ENCODE measurements at regions not wholly inside any gene's neighbourhood (a gene's known extent, or its start where the extent isn't known, plus 50 kb on each side); places are given as distances from the start of the nearest gene placed in this dataset.

GRCh38 chr2:16140771-16141640 is 200.7 kb downstream of the MYCN start:
- no peak for DNase-seq (ENCODE audit: low read depth, low spot score)

GRCh38 chr2:16139663-16140615 is 199.6 kb downstream of the MYCN start:
- DNase-seq (ENCODE audit: low read depth, low spot score): no peak

GRCh38 chr2:16138811-16139662 is 198.7 kb downstream of the MYCN start:
- DNase-seq (ENCODE audit: low read depth, low spot score): no peak

GRCh38 chr2:16137080-16137755 is 196.9 kb downstream of the MYCN start:
- DNase-seq (ENCODE audit: low read depth, low spot score): no peak

- no peak for DNase-seq (ENCODE audit: low read depth, low spot score)
These were observed 196.2 kb downstream of the MYCN start for GRCh38 chr2:16136461-16137035.

GRCh38 chr2:16135913-16136310 is 195.6 kb downstream of the MYCN start:
- DNase-seq (ENCODE audit: low read depth, low spot score): no peak

- no peak for DNase-seq (ENCODE audit: low read depth, low spot score)
These were observed 195.0 kb downstream of the MYCN start for GRCh38 chr2:16135196-16135912.

GRCh38 chr2:16134436-16135165 is 194.3 kb downstream of the MYCN start:
- DNase-seq (ENCODE audit: low read depth, low spot score): no peak

- DNase-seq (ENCODE audit: low read depth, low spot score): no peak
These were observed 190.6 kb downstream of the MYCN start for GRCh38 chr2:16130906-16131400.

GRCh38 chr2:16130541-16130880 is 190.2 kb downstream of the MYCN start:
- no peak for DNase-seq (ENCODE audit: low read depth, low spot score)

GRCh38 chr2:16129716-16130540 is 189.6 kb downstream of the MYCN start:
- DNase-seq (ENCODE audit: low read depth, low spot score): no peak

GRCh38 chr2:16128746-16129610 is 188.6 kb downstream of the MYCN start:
- DNase-seq (ENCODE audit: low read depth, low spot score): no peak

GRCh38 chr2:16127958-16128357 is 187.6 kb downstream of the MYCN start:
- no peak for DNase-seq (ENCODE audit: low read depth, low spot score)

GRCh38 chr2:16127276-16127940 is 187.1 kb downstream of the MYCN start:
- no peak for DNase-seq (ENCODE audit: low read depth, low spot score)

GRCh38 chr2:16126517-16127275 is 186.3 kb downstream of the MYCN start:
- DNase-seq (ENCODE audit: low read depth, low spot score): no peak

Measured in ELF-1 (cell line).